ENCODE measurements at regions not wholly inside any gene's neighbourhood (a gene's known extent, or its start where the extent isn't known, plus 50 kb on each side); places are given as distances from the start of the nearest gene placed in this dataset.
"Not testable (repeated sequence)": the region's sequence is repeated elsewhere in the genome, so short reads cannot be mapped to it uniquely, and the experiment has no call there.

- no TSS peak for BruUV-seq (replicated peaks)
- Histone ChIP-seq H3K9me3 (no peaks in the 10 kb centered on the region), H3K36me3 (ENCODE audit: control insufficient read depth, insufficient read depth, low read length) (no peaks in the 10 kb centered on the region), H3K27me3 (replicated peaks; ENCODE audit: control insufficient read depth, insufficient read depth, low read length) (no peaks in the 10 kb centered on the region), H3K4me1 (no peaks in the 10 kb centered on the region), H3K4me3 (ENCODE audit: low read depth, low read length) (no peak overlapping the region)
- CTCF ChIA-PET, result no interaction called here
- DNase-seq, result no peak
- Mint-ChIP-seq H3K27me3 (ENCODE audit: insufficient read depth, unreplicated experiment) (no peaks in the 10 kb centered on the region), H3K36me3 (ENCODE audit: insufficient read depth, unreplicated experiment) (no peaks in the 10 kb centered on the region), H3K4me3 (ENCODE audit: unreplicated experiment) (no peak overlapping the region), H3K4me1 (ENCODE audit: low read depth, unreplicated experiment) (no peaks in the 10 kb centered on the region), H3K27ac (ENCODE audit: unreplicated experiment) (no peak overlapping the region), H3K9me3 (ENCODE audit: unreplicated experiment) (peaks cover 15% of the 10 kb centered on the region)
- intact Hi-C loops (cut with micrococcal nuclease; ENCODE audit: unreplicated experiment), result no loop called here
- POLR2A ChIA-PET, result no interaction called here
- TF ChIP-seq, protein P1, sequence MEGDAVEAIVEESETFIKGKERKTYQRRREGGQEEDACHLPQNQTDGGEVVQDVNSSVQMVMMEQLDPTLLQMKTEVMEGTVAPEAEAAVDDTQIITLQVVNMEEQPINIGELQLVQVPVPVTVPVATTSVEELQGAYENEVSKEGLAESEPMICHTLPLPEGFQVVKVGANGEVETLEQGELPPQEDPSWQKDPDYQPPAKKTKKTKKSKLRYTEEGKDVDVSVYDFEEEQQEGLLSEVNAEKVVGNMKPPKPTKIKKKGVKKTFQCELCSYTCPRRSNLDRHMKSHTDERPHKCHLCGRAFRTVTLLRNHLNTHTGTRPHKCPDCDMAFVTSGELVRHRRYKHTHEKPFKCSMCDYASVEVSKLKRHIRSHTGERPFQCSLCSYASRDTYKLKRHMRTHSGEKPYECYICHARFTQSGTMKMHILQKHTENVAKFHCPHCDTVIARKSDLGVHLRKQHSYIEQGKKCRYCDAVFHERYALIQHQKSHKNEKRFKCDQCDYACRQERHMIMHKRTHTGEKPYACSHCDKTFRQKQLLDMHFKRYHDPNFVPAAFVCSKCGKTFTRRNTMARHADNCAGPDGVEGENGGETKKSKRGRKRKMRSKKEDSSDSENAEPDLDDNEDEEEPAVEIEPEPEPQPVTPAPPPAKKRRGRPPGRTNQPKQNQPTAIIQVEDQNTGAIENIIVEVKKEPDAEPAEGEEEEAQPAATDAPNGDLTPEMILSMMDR (IDR thresholded peaks at IDR 0.05; ENCODE audit: insufficient read depth in 1 of 2, low read depth in 1 of 2, low read length in 1 of 2, severe bottlenecking in 1 of 2, unreplicated experiment in 1 of 2), result no peak
Measured at GRCh38 chr2:4107179-4107578, 403.8 kb downstream of the DCDC2C start.

DNA sequence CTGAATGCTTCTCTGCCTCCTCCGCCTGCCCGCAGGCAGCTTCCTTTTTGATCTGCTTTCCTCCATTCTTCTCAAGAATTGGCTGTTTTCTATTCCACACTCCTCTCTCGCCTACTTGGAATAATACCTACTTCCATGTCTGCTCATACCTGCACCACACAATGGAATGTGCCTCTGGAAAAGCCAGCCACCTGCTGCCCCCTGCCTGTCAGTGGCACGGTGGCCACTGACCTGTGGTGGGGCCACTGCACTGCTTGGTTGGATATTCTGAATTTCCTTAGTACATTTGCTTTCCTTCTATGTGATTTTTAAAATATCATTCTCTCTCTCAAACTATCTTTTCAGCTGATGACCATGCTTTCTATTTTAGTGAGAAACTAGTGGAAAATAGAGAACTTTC is 406.9 kb downstream of the DCDC2C start:
- DNase-seq, result peak in 1 of 2 experiments; percentile 3
- Histone ChIP-seq H3K4me3 (ENCODE audit: low read depth, low read length) (no peak overlapping the region), H3K36me3 (ENCODE audit: control insufficient read depth, insufficient read depth, low read length) (no peaks in the 10 kb centered on the region), H3K4me1 (no peaks in the 10 kb centered on the region), H3K9me3 (no peaks in the 10 kb centered on the region), H3K27me3 (replicated peaks; ENCODE audit: control insufficient read depth, insufficient read depth, low read length) (no peaks in the 10 kb centered on the region)
- intact Hi-C loops (cut with micrococcal nuclease; ENCODE audit: unreplicated experiment), result no loop called here
- H3K27me3 Mint-ChIP-seq (ENCODE audit: insufficient read depth, unreplicated experiment), result no peaks in the 10 kb centered on the region
- no peaks in the 10 kb centered on the region for H3K4me1 Mint-ChIP-seq (ENCODE audit: low read depth, unreplicated experiment)
- H3K36me3 Mint-ChIP-seq (ENCODE audit: insufficient read depth, unreplicated experiment), result no peaks in the 10 kb centered on the region
- CTCF ChIA-PET, result no interaction called here
- BruUV-seq (replicated peaks), result no TSS peak
- H3K9me3 Mint-ChIP-seq (ENCODE audit: unreplicated experiment), result no peaks in the 10 kb centered on the region
- no peak overlapping the region for H3K4me3 Mint-ChIP-seq (ENCODE audit: unreplicated experiment)
- no peak overlapping the region for H3K27ac Mint-ChIP-seq (ENCODE audit: unreplicated experiment)
- TF ChIP-seq, protein P1 (IDR thresholded peaks at IDR 0.05; ENCODE audit: insufficient read depth in 1 of 2, low read depth in 1 of 2, low read length in 1 of 2, severe bottlenecking in 1 of 2, unreplicated experiment in 1 of 2), result peak in 1 of 2 experiments; percentile 36
- POLR2A ChIA-PET, result no interaction called here

- H3K4me3 Mint-ChIP-seq (ENCODE audit: unreplicated experiment); H3K4me1 ChIP-seq; CTCF ChIA-PET; BruUV-seq (replicated peaks); DNase-seq; H3K36me3 ChIP-seq (ENCODE audit: control insufficient read depth, insufficient read depth, low read length); H3K4me1 Mint-ChIP-seq (ENCODE audit: low read depth, unreplicated experiment); H3K9me3 ChIP-seq; H3K36me3 Mint-ChIP-seq (ENCODE audit: insufficient read depth, unreplicated experiment); H3K27me3 Mint-ChIP-seq (ENCODE audit: insufficient read depth, unreplicated experiment); intact Hi-C loops (cut with micrococcal nuclease; ENCODE audit: unreplicated experiment); H3K4me3 ChIP-seq (ENCODE audit: low read depth, low read length); POLR2A ChIA-PET; H3K27ac Mint-ChIP-seq (ENCODE audit: unreplicated experiment); H3K27me3 ChIP-seq (replicated peaks; ENCODE audit: control insufficient read depth, insufficient read depth, low read length): not testable (repeated sequence)
- peaks cover 30% of the 10 kb centered on the region for H3K9me3 Mint-ChIP-seq (ENCODE audit: unreplicated experiment)
Measured at GRCh38 chr2:4115435-4115834, 412.1 kb downstream of the DCDC2C start.

GRCh38 chr2:4122726-4123125 is 419.4 kb downstream of the DCDC2C start:
- DNase-seq, result no peak
- Histone ChIP-seq H3K4me1 (no peaks in the 10 kb centered on the region), H3K27me3 (replicated peaks; ENCODE audit: control insufficient read depth, insufficient read depth, low read length) (no peaks in the 10 kb centered on the region), H3K4me3 (ENCODE audit: low read depth, low read length) (no peak overlapping the region), H3K9me3 (no peaks in the 10 kb centered on the region), H3K36me3 (ENCODE audit: control insufficient read depth, insufficient read depth, low read length) (no peaks in the 10 kb centered on the region)
- no peak overlapping the region for H3K27ac Mint-ChIP-seq (ENCODE audit: unreplicated experiment)
- no TSS peak for BruUV-seq (replicated peaks)
- H3K4me3 Mint-ChIP-seq (ENCODE audit: unreplicated experiment), result no peak overlapping the region
- TF ChIP-seq, protein P1 (IDR thresholded peaks at IDR 0.05; ENCODE audit: insufficient read depth in 1 of 2, low read depth in 1 of 2, low read length in 1 of 2, severe bottlenecking in 1 of 2, unreplicated experiment in 1 of 2), result no peak
- intact Hi-C loops (cut with micrococcal nuclease; ENCODE audit: unreplicated experiment), result no loop called here
- no peaks in the 10 kb centered on the region for H3K27me3 Mint-ChIP-seq (ENCODE audit: insufficient read depth, unreplicated experiment)
- peaks cover 21% of the 10 kb centered on the region for H3K9me3 Mint-ChIP-seq (ENCODE audit: unreplicated experiment)
- H3K4me1 Mint-ChIP-seq (ENCODE audit: low read depth, unreplicated experiment), result no peaks in the 10 kb centered on the region
- POLR2A ChIA-PET, result no interaction called here
- no peaks in the 10 kb centered on the region for H3K36me3 Mint-ChIP-seq (ENCODE audit: insufficient read depth, unreplicated experiment)
- CTCF ChIA-PET, result no interaction called here

All from Caco-2 (cell line).